WTC11 (cell line): ENCODE measurements at regions not wholly inside any gene's neighbourhood (a gene's known extent, or its start where the extent isn't known, plus 50 kb on each side); places are given as distances from the start of the nearest gene placed in this dataset.

Source experiments
- ATAC-seq: fragments of 200-7000 bp; cut with Tn5 transposase; 2 replicates; pipeline ENCODE4 v1.10.0; 2021; ENCODE audit warnings: mild to moderate bottlenecking, moderate library complexity
- CTCF ChIA-PET: fragments of 300-600 bp; sonication (Branson Sonifier 250); formaldehyde crosslinking; loops from one replicate; lab custom pipeline; 2021; ENCODE audit warnings: antibody characterized with exemption; lab: Charles Lee
- POLR2A ChIA-PET: fragments of 350-600 bp; sonication (Branson Sonifier 250); formaldehyde crosslinking; loops from one replicate; lab custom pipeline; 2021; ENCODE audit warnings: antibody characterized with exemption; lab: Charles Lee
- DNase-seq: peaks from one replicate; pipeline ENCODE4 v3.0.0; 2021; ENCODE audit warnings: low spot score
- H3K27ac Mint-ChIP-seq: 2 replicates; pipeline ENCODE4 v1.8.0; 2021; ENCODE audit warnings: mixed read lengths
- H3K27me3 Mint-ChIP-seq: 2 replicates; pipeline ENCODE4 v1.8.0; 2021; ENCODE audit warnings: low read depth, mild to moderate bottlenecking, moderate library complexity, mixed read lengths
- H3K36me3 Mint-ChIP-seq: 2 replicates; pipeline ENCODE4 v1.8.0; 2021; ENCODE audit warnings: mixed read lengths
- H3K4me1 Mint-ChIP-seq: 2 replicates; pipeline ENCODE4 v1.8.0; 2022; ENCODE audit warnings: mixed read lengths
- H3K4me3 Mint-ChIP-seq: 2 replicates; pipeline ENCODE4 v1.8.0; 2021; ENCODE audit warnings: mild to moderate bottlenecking, moderate library complexity, mixed read lengths
- H3K9me3 Mint-ChIP-seq: 2 replicates; pipeline ENCODE4 v1.8.0; 2021; ENCODE audit warnings: mixed read lengths
- AR ChIP-seq: fragments of 250-450 bp; sonication (Bioruptor Pico); IDR thresholded peaks from 2 replicates; pipeline ENCODE4 v1.9.0; 2021; ENCODE audit warnings: mild to moderate bottlenecking
- ATF2 ChIP-seq: sonication (generic); formaldehyde crosslinking; IDR thresholded peaks from 2 replicates; pipeline ENCODE4 v1.8.1; 2022; ENCODE audit warnings: low read depth, missing genetic modification reagents, borderline replicate concordance
- ATF3 ChIP-seq: sonication (generic); formaldehyde crosslinking; conservative IDR thresholded peaks from 2 replicates; pipeline ENCODE4 v1.8.1; 2022; ENCODE audit warnings: mild to moderate bottlenecking, missing genetic modification reagents
- E2F5 ChIP-seq: sonication (generic); formaldehyde crosslinking; IDR thresholded peaks from 2 replicates; pipeline ENCODE4 v1.8.1; 2022; ENCODE audit warnings: mild to moderate bottlenecking, moderate library complexity, missing genetic modification reagents
- EMX1 ChIP-seq: fragments of 250-450 bp; sonication (Bioruptor Pico); IDR thresholded peaks from 2 replicates; pipeline ENCODE4 v1.8.0; 2021; ENCODE audit warnings: mild to moderate bottlenecking
- ERG ChIP-seq: fragments of 250-450 bp; sonication (Bioruptor Pico); IDR thresholded peaks from 2 replicates; pipeline ENCODE4 v1.8.0; 2021; ENCODE audit warnings: mild to moderate bottlenecking
- ESRRA ChIP-seq: sonication (generic); formaldehyde crosslinking; IDR thresholded peaks from 2 replicates; pipeline ENCODE4 v1.8.1; 2022; ENCODE audit warnings: mild to moderate bottlenecking, missing genetic modification reagents, borderline replicate concordance
- FOXK1 ChIP-seq: sonication (generic); formaldehyde crosslinking; IDR thresholded peaks from 2 replicates; pipeline ENCODE4 v1.8.0; 2022; ENCODE audit warnings: mild to moderate bottlenecking, moderate library complexity, missing genetic modification reagents
- FOXP4 ChIP-seq: sonication (generic); formaldehyde crosslinking; IDR thresholded peaks from 2 replicates; pipeline ENCODE4 v1.8.0; 2022; ENCODE audit warnings: mild to moderate bottlenecking, missing genetic modification reagents
- SMAD4 ChIP-seq: sonication (generic); formaldehyde crosslinking; IDR thresholded peaks from 2 replicates; pipeline ENCODE4 v1.8.0; 2022; ENCODE audit warnings: mild to moderate bottlenecking, missing genetic modification reagents
- STAT6 ChIP-seq: sonication (generic); formaldehyde crosslinking; conservative IDR thresholded peaks from 2 replicates; pipeline ENCODE4 v1.8.1; 2023; ENCODE audit warnings: mild to moderate bottlenecking, low read depth, missing genetic modification reagents, moderate library complexity
- TEAD4 ChIP-seq: sonication (generic); formaldehyde crosslinking; IDR thresholded peaks from 2 replicates; pipeline ENCODE4 v1.8.0; 2022; ENCODE audit warnings: mild to moderate bottlenecking, missing genetic modification reagents
- ZBTB43 ChIP-seq: sonication (generic); formaldehyde crosslinking; IDR thresholded peaks from 2 replicates; pipeline ENCODE4 v1.8.1; 2023; ENCODE audit warnings: mild to moderate bottlenecking, missing genetic modification reagents
- ZMAT4 ChIP-seq: fragments of 250-450 bp; sonication (Bioruptor Pico); IDR thresholded peaks from 2 replicates; pipeline ENCODE4 v1.9.0; 2021; ENCODE audit warnings: mild to moderate bottlenecking
- ZNF263 ChIP-seq: sonication (generic); formaldehyde crosslinking; IDR thresholded peaks from 2 replicates; pipeline ENCODE4 v1.8.1; 2022; ENCODE audit warnings: low read depth, mild to moderate bottlenecking, moderate library complexity, missing genetic modification reagents
- ZNF281 ChIP-seq: sonication (generic); formaldehyde crosslinking; IDR thresholded peaks from 2 replicates; pipeline ENCODE4 v1.8.0; 2023; ENCODE audit warnings: mild to moderate bottlenecking, missing genetic modification reagents

GRCh38 chr9:96067004-96067403 is 191.5 kb downstream of the ERCC6L2 start:
- H3K27ac Mint-ChIP-seq = no peak overlapping the region
- no peak for ATAC-seq
- H3K9me3 Mint-ChIP-seq = no peaks in the 10 kb centered on the region
- no peak overlapping the region for H3K4me3 Mint-ChIP-seq
- ChIA-PET POLR2A (no interaction called here), CTCF (no interaction called here)
- no peak for TF ChIP-seq ZNF281 (CRISPR knock-in tag)
- no peak for TF ChIP-seq TEAD4 (CRISPR knock-in tag)
- TF ChIP-seq AR (CRISPR knock-in tag) = no peak
- TF ChIP-seq ESRRA (CRISPR knock-in tag) = no peak
- no peak for TF ChIP-seq ZBTB43 (CRISPR knock-in tag)
- TF ChIP-seq ATF3 (CRISPR knock-in tag) = no peak
- TF ChIP-seq SMAD4 (CRISPR knock-in tag) = no peak
- no peak for TF ChIP-seq FOXK1 (CRISPR knock-in tag)
- TF ChIP-seq STAT6 (CRISPR knock-in tag) = no peak
- TF ChIP-seq ATF2 = no peak
- no peak for TF ChIP-seq ERG (CRISPR knock-in tag)
- no peak for TF ChIP-seq ZNF263
- no peak for TF ChIP-seq E2F5
- TF ChIP-seq FOXP4 (CRISPR knock-in tag) = no peak
- TF ChIP-seq EMX1 (CRISPR knock-in tag) = no peak
- no peak for TF ChIP-seq ZMAT4 (CRISPR knock-in tag)
- peaks cover 4% of the 10 kb centered on the region; the same call in 1 of the 2 replicates for H3K4me1 Mint-ChIP-seq
- DNase-seq = no peak
- H3K36me3 Mint-ChIP-seq = no peaks in the 10 kb centered on the region
- H3K27me3 Mint-ChIP-seq = no peaks in the 10 kb centered on the region
